WI38 (cell line): ENCODE measurements at regions not wholly inside any gene's neighbourhood (a gene's known extent, or its start where the extent isn't known, plus 50 kb on each side); places are given as distances from the start of the nearest gene placed in this dataset.

ENCODE experiments used
- H3K4me3 ChIP-seq: 2 replicates; pipeline ENCODE4 v1.5.1; 2011; ENCODE audit warnings: low read depth, mild to moderate bottlenecking, control low read depth, low read length
- TF ChIP-seq, protein P1 (sequence below): IDR thresholded peaks from 2 replicates; pipeline ENCODE4 v1.5.1; 2012; ENCODE audit warnings: low read depth, mild to moderate bottlenecking, control low read depth, low read length

DNA sequence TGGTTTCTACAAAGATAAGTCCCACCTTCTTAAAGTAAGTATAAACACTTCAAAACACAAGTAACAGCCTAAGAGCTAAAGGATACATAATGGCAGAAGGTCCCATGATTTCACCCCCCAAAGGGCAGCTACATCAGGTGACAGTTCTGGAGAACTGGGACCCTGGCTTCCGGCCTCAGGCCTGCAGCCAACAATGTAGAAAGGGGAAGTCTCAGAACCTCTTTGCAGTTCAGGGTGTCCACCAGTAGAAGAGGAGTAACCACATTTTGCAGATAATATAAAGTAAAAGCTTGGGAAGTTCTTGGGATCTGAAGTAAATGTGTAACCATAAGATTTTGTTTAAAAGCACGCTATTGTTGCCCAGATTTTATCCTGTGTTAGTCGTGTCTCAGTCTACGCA is 267.4 kb upstream of the VLDLR start:
- no peak overlapping the region for H3K4me3 ChIP-seq

DNA sequence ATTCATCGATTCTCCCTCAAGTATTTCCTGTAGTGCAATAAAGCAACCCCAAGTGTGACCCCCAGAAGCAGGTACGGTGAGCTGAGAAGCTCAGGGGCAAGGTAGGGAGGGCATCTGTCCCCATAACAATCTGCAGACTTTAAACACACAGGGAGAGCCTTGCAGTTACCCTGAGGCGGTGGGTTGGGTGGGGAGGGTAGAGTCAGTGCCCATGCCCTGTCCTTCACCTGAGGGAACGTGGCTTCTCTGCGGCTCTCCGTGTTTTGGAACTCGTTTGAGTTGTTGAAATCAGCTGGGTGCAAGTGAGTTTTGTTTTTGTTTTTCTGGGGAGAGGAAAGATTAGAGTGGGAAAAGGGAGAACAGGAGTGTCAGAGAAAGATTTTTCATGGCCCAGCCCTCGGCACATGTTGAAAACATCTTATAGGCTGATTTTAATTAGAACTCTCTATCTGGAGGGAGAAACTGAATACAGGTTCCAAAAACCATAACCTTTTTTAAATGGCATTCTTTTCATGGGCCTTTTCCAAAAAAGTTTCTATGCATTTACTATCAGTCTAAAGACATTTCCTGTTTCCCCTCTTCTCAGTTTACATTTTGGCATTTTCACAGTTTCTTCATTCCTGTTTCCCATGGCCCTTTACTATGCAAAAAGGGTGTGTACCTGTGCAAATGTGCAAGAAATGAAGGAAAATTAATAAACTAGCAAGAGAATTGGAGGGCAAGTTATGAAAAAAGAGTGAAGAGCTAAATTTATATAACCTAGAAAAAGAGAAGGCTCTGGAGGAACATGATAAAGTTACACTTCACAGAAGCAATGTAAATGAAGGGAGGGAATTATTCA is 266.5 kb upstream of the VLDLR start:
- TF ChIP-seq, protein P1, sequence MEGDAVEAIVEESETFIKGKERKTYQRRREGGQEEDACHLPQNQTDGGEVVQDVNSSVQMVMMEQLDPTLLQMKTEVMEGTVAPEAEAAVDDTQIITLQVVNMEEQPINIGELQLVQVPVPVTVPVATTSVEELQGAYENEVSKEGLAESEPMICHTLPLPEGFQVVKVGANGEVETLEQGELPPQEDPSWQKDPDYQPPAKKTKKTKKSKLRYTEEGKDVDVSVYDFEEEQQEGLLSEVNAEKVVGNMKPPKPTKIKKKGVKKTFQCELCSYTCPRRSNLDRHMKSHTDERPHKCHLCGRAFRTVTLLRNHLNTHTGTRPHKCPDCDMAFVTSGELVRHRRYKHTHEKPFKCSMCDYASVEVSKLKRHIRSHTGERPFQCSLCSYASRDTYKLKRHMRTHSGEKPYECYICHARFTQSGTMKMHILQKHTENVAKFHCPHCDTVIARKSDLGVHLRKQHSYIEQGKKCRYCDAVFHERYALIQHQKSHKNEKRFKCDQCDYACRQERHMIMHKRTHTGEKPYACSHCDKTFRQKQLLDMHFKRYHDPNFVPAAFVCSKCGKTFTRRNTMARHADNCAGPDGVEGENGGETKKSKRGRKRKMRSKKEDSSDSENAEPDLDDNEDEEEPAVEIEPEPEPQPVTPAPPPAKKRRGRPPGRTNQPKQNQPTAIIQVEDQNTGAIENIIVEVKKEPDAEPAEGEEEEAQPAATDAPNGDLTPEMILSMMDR: no peak
- H3K4me3 ChIP-seq: no peak overlapping the region

More for the DNA sequence above, 267.4 kb upstream of the VLDLR start:
- TF ChIP-seq, protein P1: no peak

DNA sequence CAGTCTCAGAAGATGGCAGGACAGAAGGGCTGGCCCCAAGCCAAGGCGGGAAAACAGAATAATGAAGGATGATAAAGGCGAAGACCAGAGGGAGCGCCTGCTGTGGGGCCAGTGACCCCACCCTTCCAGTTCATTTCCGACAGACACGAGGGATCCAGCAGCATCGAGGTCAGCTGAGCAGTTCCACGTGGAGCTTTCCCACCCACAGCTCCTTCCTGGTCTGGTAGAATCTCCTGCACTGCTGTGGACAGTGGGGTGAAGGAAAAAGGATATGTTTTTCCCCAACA is 265.9 kb upstream of the VLDLR start:
- H3K4me3 ChIP-seq: no peak overlapping the region
- TF ChIP-seq, protein P1: no peak

DNA sequence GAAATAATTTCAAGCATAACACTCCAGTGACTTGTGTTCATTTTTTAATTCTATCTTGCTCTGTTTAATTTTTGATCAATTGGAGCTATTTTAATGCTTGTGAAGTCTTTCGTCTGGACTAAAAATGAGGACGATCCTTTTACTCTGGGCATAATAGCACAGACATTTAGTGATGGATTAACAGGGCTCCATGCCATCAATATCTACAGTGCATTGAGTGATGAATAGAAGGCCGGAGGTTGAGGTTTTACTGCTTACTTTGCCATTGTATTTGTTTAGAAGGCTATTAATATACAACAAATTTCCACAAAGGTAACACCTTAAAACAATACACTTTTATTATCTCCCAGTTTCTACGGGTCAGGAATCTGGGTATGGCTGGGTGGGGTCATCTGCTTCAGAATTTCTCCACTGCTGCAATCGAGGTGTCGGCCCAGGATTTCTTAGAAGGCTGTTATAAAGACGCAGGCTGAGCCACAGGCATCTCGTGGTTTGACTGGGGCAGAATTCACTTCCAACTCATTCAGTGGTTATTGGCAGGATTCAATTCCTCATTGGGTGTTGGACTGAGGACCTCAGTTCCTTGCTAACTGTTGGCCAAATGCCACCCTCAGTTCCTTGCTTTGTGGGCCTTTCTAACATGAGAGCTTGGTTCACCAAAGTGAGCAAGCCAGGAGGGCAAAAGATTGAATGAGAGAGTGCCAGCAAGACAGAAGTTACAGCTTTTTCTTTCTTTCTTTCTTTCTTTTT is 265.4 kb upstream of the VLDLR start:
- H3K4me3 ChIP-seq: no peak overlapping the region
- TF ChIP-seq, protein P1: no peak

DNA sequence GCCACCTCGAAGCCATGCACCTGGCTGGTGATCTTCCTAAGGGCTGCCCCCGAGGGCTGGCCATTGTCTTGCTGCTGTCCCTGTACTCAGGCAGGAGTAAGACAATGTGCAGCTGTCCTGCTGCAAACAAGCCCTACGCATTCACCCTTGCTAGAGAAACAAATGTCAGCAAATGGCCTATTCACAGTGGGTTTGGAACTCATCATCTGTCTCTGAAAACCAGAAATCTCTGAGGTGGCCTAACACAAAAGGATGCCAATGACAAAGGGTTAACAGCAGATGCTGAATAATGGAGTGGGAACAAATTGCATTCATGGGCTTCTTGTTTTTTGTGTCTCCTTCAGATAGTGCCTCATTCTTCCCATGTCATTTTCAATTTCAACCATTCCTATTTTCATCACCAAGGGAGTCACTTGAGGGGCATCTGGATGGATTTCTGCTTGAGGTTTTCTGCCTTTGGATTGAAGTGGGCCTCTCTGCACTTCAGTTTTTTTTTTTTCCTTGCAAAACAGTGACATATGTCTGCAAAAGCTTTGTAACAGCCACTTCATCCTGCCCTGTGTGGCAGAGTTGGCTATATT is 261.6 kb upstream of the VLDLR start:
- TF ChIP-seq, protein P1: no peak
- H3K4me3 ChIP-seq: no peak overlapping the region

DNA sequence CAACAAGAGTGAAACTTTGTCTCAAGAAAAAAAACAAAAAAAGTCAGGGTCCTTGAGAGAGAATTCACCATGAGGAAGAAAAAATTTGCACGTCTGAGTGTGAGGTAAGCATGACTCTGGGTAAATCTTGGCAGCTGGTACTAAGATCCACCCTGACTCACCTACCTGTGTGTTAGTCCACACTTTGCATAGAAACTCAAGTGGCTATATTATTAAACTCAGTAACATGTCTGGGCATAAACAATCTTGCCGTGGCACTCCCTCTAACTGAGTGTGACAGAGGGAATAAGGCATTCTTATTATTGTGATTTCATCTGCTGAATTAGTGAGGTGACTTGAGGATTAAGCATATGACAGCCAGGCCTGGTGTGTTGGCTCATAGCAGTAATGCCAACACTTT is 259.4 kb upstream of the VLDLR start:
- TF ChIP-seq, protein P1: no peak
- H3K4me3 ChIP-seq: no peak overlapping the region
